H1 (cell line): ENCODE measurements at regions not wholly inside any gene's neighbourhood (a gene's known extent, or its start where the extent isn't known, plus 50 kb on each side); places are given as distances from the start of the nearest gene placed in this dataset.

ENCODE experiments used
- CTCF ChIA-PET: fragments of 300-600 bp; sonication (Branson Sonifier 250); formaldehyde crosslinking; loops from one replicate; lab custom pipeline; 2021; ENCODE audit not compliant: partially characterized antibody; lab: Charles Lee
- POLR2A ChIA-PET: fragments of 300-600 bp; sonication (Branson Sonifier 250); formaldehyde crosslinking; loops from one replicate; lab custom pipeline; 2021; ENCODE audit warnings: inconsistent platforms; ENCODE audit not compliant: partially characterized antibody; lab: Charles Lee
- DNase-seq, 2 experiments: peaks; one replicate each; pipeline versions ENCODE4 v3.0.0 to v3.0.0-alpha.2; 2010 to 2022; ENCODE audit warnings: low spot score in 2 of 2, low read depth in 1 of 2, mixed read lengths in 1 of 2
- FAIRE-seq: peaks from 2 replicates; lab custom pipeline; 2011; peaks lifted over from hg19 to GRCh38; lab: Jason Lieb, UNC
- H2AFZ ChIP-seq: 2 replicates; pipeline ENCODE4 v1.8.1; 2012; ENCODE audit warnings: low read length, inconsistent platforms
- H2AK5ac ChIP-seq: 2 replicates; pipeline ENCODE4 v1.6.1; 2013; ENCODE audit warnings: low read depth, low read length
- H2BK120ac ChIP-seq: replicated peaks from 2 replicates; pipeline ENCODE3; 2013; ENCODE audit warnings: low read depth, low read length, inconsistent platforms
- H2BK12ac ChIP-seq: 2 replicates; pipeline ENCODE4 v1.6.1; 2013; ENCODE audit warnings: low read depth, low read length
- H2BK15ac ChIP-seq: 2 replicates; pipeline ENCODE4 v1.6.1; 2013; ENCODE audit warnings: low read length
- H2BK20ac ChIP-seq: 2 replicates; pipeline ENCODE4 v1.6.1; 2013; ENCODE audit warnings: low read length
- H2BK5ac ChIP-seq: 2 replicates; pipeline ENCODE4 v1.6.1; 2013; ENCODE audit warnings: low read depth, low read length
- H3K14ac ChIP-seq: 2 replicates; pipeline ENCODE4 v1.6.1; 2013; ENCODE audit warnings: inconsistent platforms; ENCODE audit not compliant: insufficient read length
- H3K18ac ChIP-seq: 2 replicates; pipeline ENCODE4 v1.6.1; 2013; ENCODE audit warnings: low read length; ENCODE audit errors: extremely low read depth
- H3K23ac ChIP-seq: 2 replicates; pipeline ENCODE4 v1.6.1; 2013; ENCODE audit warnings: inconsistent platforms; ENCODE audit not compliant: insufficient read length
- H3K23me2 ChIP-seq: 2 replicates; pipeline ENCODE4 v1.6.1; 2013; ENCODE audit warnings: low read depth, low read length
- H3K27ac ChIP-seq: 2 replicates; pipeline ENCODE4 v1.6.1; 2011; ENCODE audit warnings: low read depth, low read length, inconsistent platforms
- H3K27me3 ChIP-seq, 4 experiments: replicated peaks in 1 of 4; 1 replicate in 1 of 4; 2 replicates in 3 of 4; pipeline versions ENCODE4 v1.6.1 to v1.8.1; 2011 to 2013; ENCODE audit warnings: low read length in 3 of 4, mild to moderate bottlenecking in 3 of 4, inconsistent platforms in 2 of 4, mixed read lengths in 2 of 4, moderate library complexity in 1 of 4; ENCODE audit not compliant: control insufficient read depth in 3 of 4, insufficient read depth in 3 of 4; ENCODE audit errors: extremely low read depth in 1 of 4
- H3K36me3 ChIP-seq, 4 experiments: 2 replicates each; pipeline versions ENCODE4 v1.6.1 to v1.8.1; 2011 to 2013; ENCODE audit warnings: mild to moderate bottlenecking in 4 of 4, low read length in 3 of 4, moderate library complexity in 2 of 4, control low read depth in 1 of 4, inconsistent platforms in 1 of 4; ENCODE audit not compliant: insufficient read depth in 4 of 4, control insufficient read depth in 2 of 4
- H3K4ac ChIP-seq: replicated peaks from 2 replicates; pipeline ENCODE3; 2013; ENCODE audit warnings: low read length, low read depth, mixed read lengths, inconsistent platforms; ENCODE audit not compliant: insufficient read length
- H3K4me1 ChIP-seq, 4 experiments: replicated peaks in 1 of 4; 1 replicate in 1 of 4; 2 replicates in 3 of 4; pipeline versions ENCODE4 v1.6.1 to v1.8.1; 2011 to 2013; ENCODE audit warnings: low read length in 3 of 4, inconsistent platforms in 2 of 4, mixed read lengths in 1 of 4; ENCODE audit not compliant: insufficient read depth in 4 of 4, control insufficient read depth in 3 of 4
- H3K4me2 ChIP-seq, 2 experiments: 2 replicates each; pipeline versions ENCODE4 v1.6.1 to v1.8.1; 2011 to 2013; ENCODE audit warnings: low read depth in 2 of 2, low read length in 2 of 2, control low read depth in 1 of 2, inconsistent platforms in 1 of 2, mild to moderate bottlenecking in 1 of 2; ENCODE audit not compliant: insufficient read depth in 1 of 2
- H3K4me3 ChIP-seq, 4 experiments: fragments of 200-600, 300-600 bp in 1 of 4; sonication (generic), shearing (Covaris generic), sonication (Bioruptor Twin) in 1 of 4; 2 replicates each; pipeline versions ENCODE4 v1.5.1 to v1.8.1; 2011 to 2016; ENCODE audit warnings: low read length in 4 of 4, low read depth in 3 of 4, control low read depth in 2 of 4, inconsistent platforms in 2 of 4, mild to moderate bottlenecking in 2 of 4, mixed read lengths in 1 of 4, moderate library complexity in 1 of 4; ENCODE audit not compliant: insufficient read depth in 2 of 4; ENCODE audit errors: extremely low read depth in 1 of 4
- H3K56ac ChIP-seq: replicated peaks from 2 replicates; pipeline ENCODE3; 2013; ENCODE audit warnings: low read depth, mild to moderate bottlenecking, mixed read lengths, low read length, inconsistent platforms; ENCODE audit not compliant: insufficient read length
- H3K79me1 ChIP-seq: 2 replicates; pipeline ENCODE4 v1.6.1; 2013; ENCODE audit warnings: low read depth, low read length, control low read depth
- H3K79me2 ChIP-seq, 2 experiments: 2 replicates each; pipeline versions ENCODE4 v1.6.1 to v1.8.1; 2012 to 2013; ENCODE audit warnings: low read length in 2 of 2, mild to moderate bottlenecking in 2 of 2, inconsistent platforms in 1 of 2; ENCODE audit not compliant: insufficient read depth in 2 of 2, control insufficient read depth in 1 of 2
- H3K9ac ChIP-seq, 4 experiments: replicated peaks in 1 of 4; 1 replicate in 1 of 4; 2 replicates in 3 of 4; pipeline versions ENCODE4 v1.6.1 to v1.8.1; 2011 to 2013; ENCODE audit warnings: low read depth in 3 of 4, low read length in 3 of 4, control low read depth in 2 of 4, mild to moderate bottlenecking in 2 of 4, moderate library complexity in 2 of 4, inconsistent platforms in 1 of 4; ENCODE audit errors: extremely low read depth in 1 of 4
- H3K9me3 ChIP-seq, 2 experiments: 2 replicates each; pipeline versions ENCODE4 v1.6.1 to v1.8.1; 2012 to 2013; ENCODE audit warnings: mild to moderate bottlenecking in 2 of 2, moderate library complexity in 2 of 2, control low read depth in 1 of 2, inconsistent platforms in 1 of 2, low read depth in 1 of 2, low read length in 1 of 2, mixed read lengths in 1 of 2; ENCODE audit not compliant: insufficient read depth in 2 of 2
- H4K20me1 ChIP-seq, 2 experiments: replicated peaks in 1 of 2; 2 replicates each; pipeline versions ENCODE3 to v1.8.1; 2011 to 2013; ENCODE audit warnings: inconsistent platforms in 2 of 2, low read length in 2 of 2, mild to moderate bottlenecking in 1 of 2; ENCODE audit not compliant: insufficient read depth in 2 of 2, control insufficient read depth in 1 of 2
- H4K5ac ChIP-seq: 2 replicates; pipeline ENCODE4 v1.6.1; 2013; ENCODE audit warnings: low read length, low read depth, mixed read lengths, inconsistent platforms; ENCODE audit not compliant: insufficient read length
- H4K8ac ChIP-seq: 2 replicates; pipeline ENCODE4 v1.8.0; 2013; ENCODE audit warnings: mild to moderate bottlenecking, moderate library complexity, low read length, inconsistent platforms; ENCODE audit not compliant: insufficient read depth; ENCODE audit errors: extremely low read depth
- H4K91ac ChIP-seq: replicated peaks from 2 replicates; pipeline ENCODE3; 2013; ENCODE audit warnings: low read length, mixed read lengths, inconsistent platforms; ENCODE audit not compliant: insufficient read length
- WGBS, 2 experiments: shearing (Covaris generic) in 1 of 2; methylation state at CpG; one replicate each; pipeline versions ENCODE4 v1.1.6 to v1.1.7; 2013 to 2015; ENCODE audit warnings: low lambda C conversion rate in 2 of 2, mixed read lengths in 2 of 2, inconsistent platforms in 1 of 2, low coverage in 1 of 2, missing lambda C conversion rate in 1 of 2; ENCODE audit not compliant: insufficient replicate concordance in 2 of 2, insufficient coverage in 1 of 2, insufficient read length in 1 of 2; ENCODE audit errors: extremely low coverage in 1 of 2, missing lambda C conversion rate in 1 of 2; 5-methylcytosine and 5-hydroxymethylcytosine counted together

- POLR2A ChIA-PET = no interaction called here
- no peak for FAIRE-seq
- no peaks in the 10 kb centered on the region for H3K27me3 ChIP-seq
Measured at GRCh38 chr15:61299075-61299763, 70.1 kb upstream of the RORA start.

More at GRCh38 chr15:61299075-61299763, 70.1 kb upstream of the RORA start:
- Histone ChIP-seq H3K9me3 (peaks cover 0 to 5% of the 10 kb centered on the region in 2 experiments; a peak in 2 of 4 replicates), H3K18ac (no peak overlapping the region), H3K79me1 (no peaks in the 10 kb centered on the region), H3K27ac (no peak overlapping the region), H2BK12ac (no peak overlapping the region), H3K79me2 (no peaks in the 10 kb centered on the region), H2BK5ac (no peak overlapping the region), H2AFZ (no peak overlapping the region), H4K5ac (no peak overlapping the region), H4K91ac (no peak overlapping the region), H4K8ac (no peak overlapping the region), H2BK15ac (no peak overlapping the region), H3K4me2 (no peak overlapping the region), H3K56ac (no peak overlapping the region), H2AK5ac (no peak overlapping the region), H3K14ac (no peak overlapping the region), H4K20me1 (no peaks in the 10 kb centered on the region), H3K4ac (no peak overlapping the region), H2BK120ac (no peak overlapping the region), H3K23me2 (no peaks in the 10 kb centered on the region), H3K4me3 (no peak overlapping the region), H3K9ac (no peak overlapping the region), H2BK20ac (no peak overlapping the region), H3K36me3 (no peaks in the 10 kb centered on the region), H3K23ac (no peak overlapping the region), H3K4me1 (no peaks in the 10 kb centered on the region)
- 94% methylated on average over 4 of the region's 4 CpGs; no CpG with 5 or more reads in 1 of the 2 experiments for WGBS, 2 experiments
- DNase-seq = no peak
- CTCF ChIA-PET = no interaction called here
